Activated naive CD4-positive, alpha-beta T cell treated with anti-CD3 and anti-CD28 coated beads, Interleukin-2, amount 50 U/mL, for 24 hours (primary cell): ENCODE measurements at regions not wholly inside any gene's neighbourhood (a gene's known extent, or its start where the extent isn't known, plus 50 kb on each side); places are given as distances from the start of the nearest gene placed in this dataset.

Experiments used
- H3K27ac Mint-ChIP-seq: one replicate; pipeline ENCODE4 v1.8.0; 2021; ENCODE audit warnings: mild to moderate bottlenecking, mixed read lengths
- H3K27me3 Mint-ChIP-seq: one replicate; pipeline ENCODE4 v1.8.0; 2021; ENCODE audit warnings: mixed read lengths
- H3K36me3 Mint-ChIP-seq: one replicate; pipeline ENCODE4 v1.8.0; 2021; ENCODE audit warnings: mixed read lengths
- H3K4me1 Mint-ChIP-seq: one replicate; pipeline ENCODE4 v1.8.0; 2021; ENCODE audit warnings: mixed read lengths
- H3K4me3 Mint-ChIP-seq: one replicate; pipeline ENCODE4 v1.8.0; 2021; ENCODE audit warnings: mild to moderate bottlenecking, mixed read lengths
- H3K9me3 Mint-ChIP-seq: one replicate; pipeline ENCODE4 v1.8.0; 2021; ENCODE audit warnings: mixed read lengths

- Mint-ChIP-seq H3K4me3 (no peak overlapping the region), H3K27me3 (peaks cover 5% of the 10 kb centered on the region), H3K36me3 (no peaks in the 10 kb centered on the region), H3K4me1 (no peaks in the 10 kb centered on the region), H3K27ac (no peak overlapping the region), H3K9me3 (no peaks in the 10 kb centered on the region)
These were observed 82.5 kb upstream of the ARL4C start for GRCh38 chr2:234579231-234579962.

GRCh38 chr2:234578389-234578788, 81.5 kb upstream of the ARL4C start:
- Mint-ChIP-seq H3K27me3 (peaks cover 3% of the 10 kb centered on the region), H3K9me3 (no peaks in the 10 kb centered on the region), H3K27ac (no peak overlapping the region), H3K4me1 (no peaks in the 10 kb centered on the region), H3K36me3 (no peaks in the 10 kb centered on the region), H3K4me3 (no peak overlapping the region)

GRCh38 chr2:234577191-234577590, 80.3 kb upstream of the ARL4C start:
- H3K36me3 Mint-ChIP-seq: no peaks in the 10 kb centered on the region
- H3K4me1 Mint-ChIP-seq: no peaks in the 10 kb centered on the region

GRCh38 chr2:234571620-234572407, 74.9 kb upstream of the ARL4C start:
- Mint-ChIP-seq H3K9me3 (no peaks in the 10 kb centered on the region), H3K27ac (no peak overlapping the region), H3K4me1 (no peaks in the 10 kb centered on the region), H3K36me3 (no peaks in the 10 kb centered on the region), H3K4me3 (no peak overlapping the region), H3K27me3 (peaks cover 12% of the 10 kb centered on the region)

More at GRCh38 chr2:234577191-234577590, 80.3 kb upstream of the ARL4C start:
- Mint-ChIP-seq H3K27me3 (peaks cover 3% of the 10 kb centered on the region), H3K27ac (no peak overlapping the region), H3K4me3 (no peak overlapping the region), H3K9me3 (no peaks in the 10 kb centered on the region)

GRCh38 chr2:234570476-234570875, 73.6 kb upstream of the ARL4C start:
- no peaks in the 10 kb centered on the region for H3K9me3 Mint-ChIP-seq
- H3K36me3 Mint-ChIP-seq: no peaks in the 10 kb centered on the region
- no peak overlapping the region for H3K4me3 Mint-ChIP-seq
- peaks cover 12% of the 10 kb centered on the region for H3K27me3 Mint-ChIP-seq
- no peak overlapping the region for H3K27ac Mint-ChIP-seq
- no peaks in the 10 kb centered on the region for H3K4me1 Mint-ChIP-seq

GRCh38 chr2:234569776-234570430, 73.0 kb upstream of the ARL4C start:
- Mint-ChIP-seq H3K36me3 (no peaks in the 10 kb centered on the region), H3K9me3 (no peaks in the 10 kb centered on the region), H3K27me3 (peaks cover 12% of the 10 kb centered on the region), H3K27ac (no peak overlapping the region), H3K4me1 (no peaks in the 10 kb centered on the region), H3K4me3 (no peak overlapping the region)

- peaks cover 8% of the 10 kb centered on the region for H3K27me3 Mint-ChIP-seq
- H3K27ac Mint-ChIP-seq: no peak overlapping the region
- peaks cover 2% of the 10 kb centered on the region for H3K9me3 Mint-ChIP-seq
- no peaks in the 10 kb centered on the region for H3K36me3 Mint-ChIP-seq
- H3K4me1 Mint-ChIP-seq: no peaks in the 10 kb centered on the region
- no peak overlapping the region for H3K4me3 Mint-ChIP-seq
These were observed 69.7 kb upstream of the ARL4C start for GRCh38 chr2:234566622-234567021.

GRCh38 chr2:234565842-234566619, 69.2 kb upstream of the ARL4C start:
- Mint-ChIP-seq H3K27me3 (peaks cover 8% of the 10 kb centered on the region), H3K9me3 (peaks cover 6% of the 10 kb centered on the region), H3K27ac (no peak overlapping the region), H3K36me3 (no peaks in the 10 kb centered on the region), H3K4me1 (no peaks in the 10 kb centered on the region), H3K4me3 (no peak overlapping the region)

GRCh38 chr2:234565201-234565600, 68.3 kb upstream of the ARL4C start:
- Mint-ChIP-seq H3K4me1 (no peaks in the 10 kb centered on the region), H3K36me3 (no peaks in the 10 kb centered on the region), H3K4me3 (no peak overlapping the region), H3K27ac (no peak overlapping the region), H3K9me3 (peaks cover 6% of the 10 kb centered on the region), H3K27me3 (peaks cover 5% of the 10 kb centered on the region)

GRCh38 chr2:234564699-234565098, 67.8 kb upstream of the ARL4C start:
- Mint-ChIP-seq H3K4me3 (no peak overlapping the region), H3K27ac (no peak overlapping the region), H3K36me3 (no peaks in the 10 kb centered on the region), H3K9me3 (peaks cover 6% of the 10 kb centered on the region), H3K27me3 (peaks cover 2% of the 10 kb centered on the region), H3K4me1 (no peaks in the 10 kb centered on the region)

- Mint-ChIP-seq H3K4me3 (no peak overlapping the region), H3K27me3 (no peaks in the 10 kb centered on the region), H3K4me1 (no peaks in the 10 kb centered on the region), H3K36me3 (no peaks in the 10 kb centered on the region), H3K9me3 (peaks cover 6% of the 10 kb centered on the region), H3K27ac (no peak overlapping the region)
These were observed 62.7 kb upstream of the ARL4C start for GRCh38 chr2:234559609-234560008.

GRCh38 chr2:234558642-234559041, 61.8 kb upstream of the ARL4C start:
- peaks cover 6% of the 10 kb centered on the region for H3K9me3 Mint-ChIP-seq

GRCh38 chr2:234556848-234557573, 60.1 kb upstream of the ARL4C start:
- Mint-ChIP-seq H3K36me3 (no peaks in the 10 kb centered on the region), H3K27ac (no peak overlapping the region), H3K4me3 (no peak overlapping the region), H3K9me3 (peaks cover 6% of the 10 kb centered on the region), H3K4me1 (no peaks in the 10 kb centered on the region), H3K27me3 (no peaks in the 10 kb centered on the region)

More at GRCh38 chr2:234558642-234559041, 61.8 kb upstream of the ARL4C start:
- H3K27ac Mint-ChIP-seq: no peak overlapping the region
- H3K27me3 Mint-ChIP-seq: no peaks in the 10 kb centered on the region
- no peaks in the 10 kb centered on the region for H3K4me1 Mint-ChIP-seq
- H3K4me3 Mint-ChIP-seq: no peak overlapping the region
- H3K36me3 Mint-ChIP-seq: no peaks in the 10 kb centered on the region

- H3K27ac Mint-ChIP-seq: no peak overlapping the region
- no peaks in the 10 kb centered on the region for H3K9me3 Mint-ChIP-seq
- no peaks in the 10 kb centered on the region for H3K36me3 Mint-ChIP-seq
- H3K27me3 Mint-ChIP-seq: no peaks in the 10 kb centered on the region
- H3K4me1 Mint-ChIP-seq: no peaks in the 10 kb centered on the region
- H3K4me3 Mint-ChIP-seq: no peak overlapping the region
These were observed 58.9 kb upstream of the ARL4C start for GRCh38 chr2:234555616-234556249.
